Activated T-helper 17 cell treated with anti-CD3 and anti-CD28 coated beads, Interleukin-2, amount 50 U/mL, for 72 hours (primary cell): ENCODE measurements at regions not wholly inside any gene's neighbourhood (a gene's known extent, or its start where the extent isn't known, plus 50 kb on each side); places are given as distances from the start of the nearest gene placed in this dataset.

ENCODE experiments used
- ATAC-seq: fragments of 150-1000 bp; cut with Tn5 transposase; replicated peaks from 2 replicates; pipeline ENCODE4 v1.10.0; 2021; ENCODE audit warnings: mild to moderate bottlenecking, moderate library complexity
- H3K27ac Mint-ChIP-seq: one replicate; pipeline ENCODE4 v1.8.0; 2022; ENCODE audit warnings: mixed read lengths
- H3K27me3 Mint-ChIP-seq: one replicate; pipeline ENCODE4 v1.8.0; 2022; ENCODE audit warnings: mixed read lengths
- H3K36me3 Mint-ChIP-seq: one replicate; pipeline ENCODE4 v1.8.0; 2022; ENCODE audit warnings: low read depth, mild to moderate bottlenecking, mixed read lengths
- H3K4me1 Mint-ChIP-seq: one replicate; pipeline ENCODE4 v1.8.0; 2022; ENCODE audit warnings: mixed read lengths
- H3K4me3 Mint-ChIP-seq: one replicate; pipeline ENCODE4 v1.8.0; 2022; ENCODE audit warnings: mild to moderate bottlenecking, mixed read lengths
- H3K9me3 Mint-ChIP-seq: one replicate; pipeline ENCODE4 v1.8.0; 2022; ENCODE audit warnings: mixed read lengths

DNA sequence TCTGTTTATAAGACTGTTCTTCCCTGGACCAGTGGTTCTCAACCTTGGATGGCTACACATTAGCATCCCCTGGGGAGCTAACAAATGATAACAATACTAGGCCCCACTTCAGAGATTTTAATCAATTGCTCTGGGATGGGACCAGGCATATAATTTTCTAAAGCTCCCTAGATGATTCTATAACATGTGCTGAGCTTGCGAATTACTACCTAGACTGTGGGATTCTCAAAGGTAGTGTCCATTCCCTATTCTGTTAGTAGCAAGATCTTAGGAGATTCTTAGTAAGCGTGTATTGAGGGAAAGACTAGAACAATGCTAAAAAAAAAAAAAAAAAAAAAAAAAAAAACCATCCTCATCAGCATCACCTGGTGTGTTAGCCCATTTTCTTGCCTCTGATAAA, 412.0 kb upstream of the CDH5 start:
- Mint-ChIP-seq H3K27me3 (no peaks in the 10 kb centered on the region), H3K9me3 (no peaks in the 10 kb centered on the region), H3K36me3 (no peaks in the 10 kb centered on the region), H3K4me3 (no peak overlapping the region), H3K27ac (no peak overlapping the region), H3K4me1 (no peaks in the 10 kb centered on the region)
- ATAC-seq = no peak

DNA sequence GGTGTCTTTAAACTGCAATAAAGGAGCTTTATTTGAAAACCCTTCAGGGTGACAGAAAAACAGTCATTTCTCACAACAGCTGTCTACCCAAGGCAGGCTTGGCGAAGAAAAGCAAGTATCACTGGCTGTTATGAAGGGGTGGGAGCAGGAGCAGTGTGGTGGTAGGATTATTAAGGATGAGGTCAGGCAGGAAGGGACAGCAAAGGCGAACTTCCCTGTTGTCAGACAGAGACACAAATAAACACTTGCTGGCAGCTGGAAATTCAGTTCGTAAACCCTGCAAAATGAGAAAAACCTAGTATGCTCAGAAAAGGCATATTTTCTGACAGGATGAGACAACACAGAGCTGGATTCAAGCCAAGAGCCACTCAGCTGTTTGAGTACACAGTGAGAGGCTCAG, 416.3 kb upstream of the CDH5 start:
- no peak for ATAC-seq
- H3K27ac Mint-ChIP-seq = no peak overlapping the region
- H3K4me3 Mint-ChIP-seq = no peak overlapping the region
- H3K36me3 Mint-ChIP-seq = no peaks in the 10 kb centered on the region
- peaks cover 5% of the 10 kb centered on the region for H3K27me3 Mint-ChIP-seq
- H3K9me3 Mint-ChIP-seq = no peaks in the 10 kb centered on the region
- no peaks in the 10 kb centered on the region for H3K4me1 Mint-ChIP-seq

DNA sequence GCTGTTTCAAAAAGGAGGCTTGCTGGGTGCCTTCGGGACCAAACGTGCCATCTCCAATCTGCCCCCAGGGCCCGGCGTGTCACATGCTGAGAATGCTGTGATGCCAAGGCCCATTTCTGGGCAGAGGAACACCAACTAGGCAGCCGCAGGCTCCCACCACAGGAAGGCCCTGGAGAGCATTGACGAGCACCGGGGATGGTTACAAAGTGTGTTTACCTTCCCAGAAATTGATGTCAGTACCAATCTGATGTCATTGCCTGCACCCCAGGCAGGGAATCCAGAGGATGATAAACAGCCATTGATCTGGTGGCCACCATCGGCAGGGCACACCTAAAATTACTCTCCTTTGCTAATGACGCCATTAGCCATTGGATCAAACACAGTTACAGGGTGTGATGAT, 418.1 kb upstream of the CDH5 start:
- peaks cover 4% of the 10 kb centered on the region for H3K9me3 Mint-ChIP-seq
- H3K4me3 Mint-ChIP-seq = no peak overlapping the region
- H3K36me3 Mint-ChIP-seq = no peaks in the 10 kb centered on the region
- H3K27ac Mint-ChIP-seq = no peak overlapping the region
- ATAC-seq = no peak
- peaks cover 5% of the 10 kb centered on the region for H3K27me3 Mint-ChIP-seq
- no peaks in the 10 kb centered on the region for H3K4me1 Mint-ChIP-seq

DNA sequence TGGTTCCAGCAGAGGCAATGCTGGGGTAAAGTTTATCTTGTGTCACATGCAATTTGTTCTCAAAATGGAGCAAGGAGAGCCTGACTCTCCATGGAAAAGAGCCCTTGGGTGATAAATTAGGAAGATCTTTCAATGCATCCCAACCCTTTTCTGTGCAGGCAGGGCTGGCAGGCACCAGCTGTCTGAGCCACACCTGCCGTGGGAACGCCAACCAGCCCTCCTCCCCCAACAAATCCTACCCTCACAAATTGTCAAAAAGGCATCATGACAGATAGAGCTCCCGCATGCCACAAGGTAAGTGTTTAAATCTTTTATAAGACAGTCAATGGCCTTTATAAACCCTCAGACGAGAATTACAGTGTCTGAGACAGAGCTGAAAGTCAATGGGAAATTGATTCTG, 418.5 kb upstream of the CDH5 start:
- no peak for ATAC-seq
- Mint-ChIP-seq H3K27ac (no peak overlapping the region), H3K9me3 (peaks cover 4% of the 10 kb centered on the region), H3K4me1 (no peaks in the 10 kb centered on the region), H3K27me3 (peaks cover 5% of the 10 kb centered on the region), H3K4me3 (no peak overlapping the region), H3K36me3 (no peaks in the 10 kb centered on the region)

DNA sequence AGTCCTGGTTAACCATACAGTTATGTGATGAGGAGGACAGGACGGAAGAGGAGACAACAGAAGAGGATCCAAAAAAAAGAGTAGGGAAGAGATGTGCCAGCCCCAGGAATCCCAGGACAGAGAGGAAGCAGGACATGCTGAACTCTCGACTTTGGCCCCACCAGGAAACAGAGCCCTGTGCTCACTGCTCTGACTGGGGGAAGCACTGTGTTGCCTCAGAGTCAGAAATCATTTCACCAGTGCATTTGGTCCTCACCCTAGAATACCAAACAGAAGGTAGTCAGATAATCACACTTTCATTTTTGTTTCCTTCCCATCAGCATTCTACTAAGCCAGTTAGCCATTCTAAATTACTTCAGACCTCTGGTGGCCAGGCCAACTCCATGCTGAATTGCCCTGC, 421.0 kb upstream of the CDH5 start:
- peaks cover 4% of the 10 kb centered on the region for H3K9me3 Mint-ChIP-seq
- H3K4me3 Mint-ChIP-seq = no peak overlapping the region
- H3K36me3 Mint-ChIP-seq = no peaks in the 10 kb centered on the region
- ATAC-seq = no peak
- peaks cover 5% of the 10 kb centered on the region for H3K27me3 Mint-ChIP-seq
- no peak overlapping the region for H3K27ac Mint-ChIP-seq
- H3K4me1 Mint-ChIP-seq = no peaks in the 10 kb centered on the region

DNA sequence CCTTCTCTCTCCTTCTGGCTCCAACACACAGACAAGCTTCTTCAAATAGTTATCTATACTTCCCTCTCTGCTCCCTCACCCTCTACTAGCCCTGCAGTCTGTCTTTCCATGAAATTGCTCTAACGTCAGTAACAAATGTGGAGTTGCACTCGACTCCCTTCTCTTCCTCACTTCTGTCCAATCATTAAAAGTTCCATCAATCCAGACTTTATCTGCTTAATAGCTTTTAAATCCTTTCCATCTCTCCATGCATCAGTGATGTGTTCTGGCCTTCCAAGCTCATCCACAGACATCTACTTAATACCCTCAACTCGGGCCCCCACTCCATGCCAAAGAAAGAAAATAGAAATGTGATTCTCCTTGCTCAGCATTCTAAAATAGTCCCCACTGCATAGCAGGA, 422.1 kb upstream of the CDH5 start:
- H3K36me3 Mint-ChIP-seq = no peaks in the 10 kb centered on the region
- H3K4me3 Mint-ChIP-seq = no peak overlapping the region
- no peak for ATAC-seq
- peaks cover 4% of the 10 kb centered on the region for H3K9me3 Mint-ChIP-seq
- peaks cover 5% of the 10 kb centered on the region for H3K27me3 Mint-ChIP-seq
- no peak overlapping the region for H3K27ac Mint-ChIP-seq
- no peaks in the 10 kb centered on the region for H3K4me1 Mint-ChIP-seq

DNA sequence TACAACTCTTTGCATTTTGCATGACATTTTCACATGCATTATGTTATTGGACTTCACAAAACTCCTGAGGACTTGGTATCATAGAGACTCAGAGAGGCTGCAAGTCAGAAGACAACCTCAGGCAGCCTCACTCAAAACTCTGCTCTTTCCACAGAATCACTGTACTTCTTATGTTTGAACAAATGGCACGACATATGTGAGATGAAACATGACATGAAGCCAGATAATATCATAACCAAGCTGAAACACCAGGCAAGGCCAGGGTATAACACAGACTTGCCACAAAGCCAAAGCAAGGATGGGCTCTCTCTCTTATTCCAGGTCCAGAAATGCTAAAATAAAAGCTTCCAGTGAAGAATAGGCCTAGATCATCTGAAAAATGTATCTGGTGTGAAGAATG, 425.8 kb upstream of the CDH5 start:
- Mint-ChIP-seq H3K4me3 (no peak overlapping the region), H3K4me1 (no peaks in the 10 kb centered on the region), H3K27me3 (peaks cover 3% of the 10 kb centered on the region), H3K9me3 (peaks cover 10% of the 10 kb centered on the region), H3K27ac (no peak overlapping the region), H3K36me3 (no peaks in the 10 kb centered on the region)
- no peak for ATAC-seq

DNA sequence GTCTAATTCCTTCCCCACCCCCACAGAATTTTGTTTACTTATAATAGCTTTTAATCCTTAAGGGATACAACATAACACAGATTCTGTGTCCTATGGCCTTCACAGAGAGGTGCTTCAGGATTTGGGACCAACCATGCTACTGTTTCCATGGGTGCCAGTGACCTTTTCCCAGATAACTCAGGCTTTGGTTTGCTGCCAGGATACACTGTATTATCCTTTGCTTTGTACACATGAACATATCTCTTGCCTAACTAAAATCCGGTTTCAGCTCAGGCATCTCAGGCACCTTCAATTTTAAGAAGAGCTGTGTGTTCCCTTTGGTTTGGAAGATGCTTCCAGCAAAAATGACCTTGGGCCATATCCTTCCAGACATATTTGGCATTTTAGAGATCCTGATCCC, 428.4 kb upstream of the CDH5 start:
- Mint-ChIP-seq H3K36me3 (no peaks in the 10 kb centered on the region), H3K4me3 (no peak overlapping the region), H3K4me1 (no peaks in the 10 kb centered on the region), H3K27me3 (peaks cover 3% of the 10 kb centered on the region), H3K27ac (no peak overlapping the region), H3K9me3 (peaks cover 9% of the 10 kb centered on the region)
- no peak for ATAC-seq

DNA sequence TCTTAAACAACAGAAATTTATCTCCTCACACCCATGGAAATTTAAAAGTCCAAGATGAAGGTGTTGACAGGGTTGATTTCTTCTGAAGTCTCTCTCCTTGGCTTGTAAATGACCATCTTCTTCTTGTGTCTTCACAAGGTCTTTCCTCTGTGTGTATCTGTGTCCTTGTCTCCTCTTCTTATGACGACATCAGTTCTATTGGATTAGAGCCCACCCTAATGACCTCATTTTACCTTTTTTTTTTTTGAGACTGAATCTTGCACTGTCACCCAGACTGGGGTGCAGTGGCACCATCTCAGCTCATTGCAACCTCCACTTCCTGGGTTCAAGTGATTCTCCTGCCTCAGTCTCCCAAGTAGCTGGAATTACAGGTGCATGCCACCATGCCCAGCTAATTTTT, 429.0 kb upstream of the CDH5 start:
- Mint-ChIP-seq H3K4me3 (no peak overlapping the region), H3K4me1 (no peaks in the 10 kb centered on the region), H3K9me3 (peaks cover 9% of the 10 kb centered on the region), H3K27ac (no peak overlapping the region), H3K36me3 (no peaks in the 10 kb centered on the region), H3K27me3 (peaks cover 3% of the 10 kb centered on the region)
- ATAC-seq = no peak

DNA sequence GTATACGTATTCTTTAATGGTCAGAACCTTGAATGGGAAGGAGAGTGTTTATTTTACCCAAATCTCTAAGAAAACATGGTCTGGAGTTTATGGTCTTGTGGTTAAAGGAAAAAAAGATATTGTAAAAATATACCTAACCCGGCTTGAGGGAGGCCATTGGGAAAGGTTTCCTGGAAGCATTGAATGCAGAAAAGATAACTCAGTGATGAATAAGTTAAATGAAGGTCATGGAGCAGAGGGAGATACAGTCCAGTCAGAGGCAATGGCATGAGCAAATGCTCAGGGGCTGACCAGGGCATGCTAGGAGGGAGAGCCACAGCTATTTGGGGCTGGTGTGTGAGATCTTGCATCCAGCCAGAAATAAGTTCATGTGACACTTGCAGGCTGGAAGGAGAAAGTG, 430.4 kb upstream of the CDH5 start:
- H3K4me3 Mint-ChIP-seq = no peak overlapping the region

DNA sequence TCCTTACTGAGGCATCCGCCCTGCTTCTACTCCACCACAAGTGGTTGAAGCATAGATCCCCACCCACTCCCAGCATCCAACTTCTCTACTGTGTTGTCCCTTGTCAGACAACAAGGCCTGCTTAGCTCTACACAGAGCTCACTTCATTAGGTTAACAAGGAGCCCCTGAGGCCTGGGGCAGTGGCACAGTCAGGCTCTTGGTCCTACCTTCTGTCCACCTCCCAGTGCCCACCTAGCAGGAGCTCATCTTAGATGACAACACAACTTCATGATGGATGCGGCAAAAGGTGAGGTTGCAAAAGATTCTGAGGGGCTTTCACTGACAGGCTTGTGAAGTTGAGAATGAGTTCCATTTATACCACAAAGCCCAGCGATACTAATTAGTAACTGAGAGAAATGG, 432.0 kb upstream of the CDH5 start:
- ATAC-seq = no peak
- Mint-ChIP-seq H3K4me3 (no peak overlapping the region), H3K4me1 (no peaks in the 10 kb centered on the region), H3K36me3 (no peaks in the 10 kb centered on the region), H3K9me3 (peaks cover 11% of the 10 kb centered on the region), H3K27ac (no peak overlapping the region), H3K27me3 (peaks cover 3% of the 10 kb centered on the region)

More for the DNA sequence above, 430.4 kb upstream of the CDH5 start:
- H3K4me1 Mint-ChIP-seq = no peaks in the 10 kb centered on the region
- ATAC-seq = no peak
- H3K36me3 Mint-ChIP-seq = no peaks in the 10 kb centered on the region
- peaks cover 9% of the 10 kb centered on the region for H3K9me3 Mint-ChIP-seq
- peaks cover 3% of the 10 kb centered on the region for H3K27me3 Mint-ChIP-seq
- H3K27ac Mint-ChIP-seq = no peak overlapping the region

DNA sequence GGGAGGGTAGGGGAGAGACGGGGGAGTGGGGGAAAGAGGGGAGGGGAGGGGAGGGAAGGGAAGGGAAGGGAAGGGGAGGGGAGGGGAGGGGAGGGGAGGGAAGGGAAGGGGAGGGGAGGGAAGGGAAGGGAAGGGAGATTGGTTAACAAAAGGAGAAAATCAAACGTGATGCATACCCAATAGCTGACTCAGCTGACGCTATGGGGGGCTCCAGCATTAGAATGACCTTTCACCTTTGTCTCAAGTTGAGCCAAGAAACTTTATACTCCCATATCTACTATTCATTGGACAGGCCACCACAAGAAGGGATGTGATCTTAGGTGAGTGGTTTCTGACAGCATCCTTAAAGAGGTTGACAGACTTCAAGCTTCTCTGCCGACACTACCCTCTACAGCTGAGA, 432.8 kb upstream of the CDH5 start:
- Mint-ChIP-seq H3K4me3 (no peak overlapping the region), H3K27me3 (no peaks in the 10 kb centered on the region), H3K36me3 (no peaks in the 10 kb centered on the region), H3K4me1 (no peaks in the 10 kb centered on the region), H3K9me3 (peaks cover 8% of the 10 kb centered on the region), H3K27ac (no peak overlapping the region)
- ATAC-seq = no peak

DNA sequence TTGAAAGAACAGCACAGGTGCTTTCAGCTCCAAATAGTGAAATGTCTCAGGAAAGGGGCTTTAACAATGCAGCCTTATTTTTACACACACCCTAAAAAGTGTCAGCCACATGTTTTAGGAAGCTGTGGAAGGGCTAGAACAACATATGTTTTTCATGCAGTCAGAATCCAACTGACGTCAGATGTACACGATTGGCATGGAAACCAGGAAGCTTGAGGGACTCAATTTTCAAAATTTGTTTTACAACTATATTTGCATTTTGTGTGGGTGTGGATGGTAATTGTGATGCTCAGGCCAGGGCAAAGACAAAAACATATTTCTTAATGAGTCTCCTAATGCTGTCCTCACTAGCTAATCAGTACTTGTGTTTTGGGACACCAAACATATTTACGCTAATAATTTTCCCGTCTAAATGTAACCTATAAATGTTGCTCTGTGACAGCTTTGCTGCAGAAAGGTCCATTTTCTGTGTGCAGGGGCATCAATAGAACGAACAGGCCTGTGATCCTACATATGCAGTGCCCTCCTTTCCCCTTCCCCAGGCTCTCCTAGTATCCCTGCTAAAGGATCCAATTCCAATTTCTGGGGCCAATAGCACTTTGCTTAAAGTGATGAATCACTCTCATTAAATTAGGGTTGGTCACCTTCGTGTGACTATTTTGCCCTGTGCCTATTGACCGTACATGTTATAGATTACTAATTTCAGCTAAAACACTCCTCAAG, 434.0 kb upstream of the CDH5 start:
- Mint-ChIP-seq H3K27me3 (no peaks in the 10 kb centered on the region), H3K4me3 (no peak overlapping the region), H3K4me1 (no peaks in the 10 kb centered on the region), H3K36me3 (no peaks in the 10 kb centered on the region), H3K27ac (no peak overlapping the region), H3K9me3 (peaks cover 14% of the 10 kb centered on the region)
- ATAC-seq = no peak

DNA sequence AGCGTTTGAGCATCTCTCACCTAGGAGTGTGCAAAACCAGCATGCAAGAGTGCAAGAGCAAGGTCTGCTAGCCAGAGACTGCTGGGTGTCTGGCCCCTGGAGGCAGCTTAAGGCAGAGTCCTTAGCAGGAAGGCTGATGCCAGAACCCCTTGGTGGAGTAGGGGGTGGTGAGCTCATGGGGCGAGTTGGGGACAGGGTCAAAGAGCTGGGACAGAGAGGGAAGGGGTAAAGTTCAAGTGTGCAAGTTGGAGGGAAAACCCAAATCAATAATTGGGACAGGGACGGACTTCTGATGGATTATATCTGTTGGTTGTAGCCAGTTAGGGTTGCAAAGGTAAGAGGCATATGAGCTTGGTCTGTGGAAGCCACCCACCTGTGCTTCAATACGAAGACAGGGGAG, 443.6 kb upstream of the CDH5 start:
- ATAC-seq = no peak
- Mint-ChIP-seq H3K36me3 (no peaks in the 10 kb centered on the region), H3K9me3 (peaks cover 3% of the 10 kb centered on the region), H3K27ac (no peak overlapping the region), H3K4me3 (no peak overlapping the region), H3K4me1 (no peaks in the 10 kb centered on the region), H3K27me3 (peaks cover 4% of the 10 kb centered on the region)

DNA sequence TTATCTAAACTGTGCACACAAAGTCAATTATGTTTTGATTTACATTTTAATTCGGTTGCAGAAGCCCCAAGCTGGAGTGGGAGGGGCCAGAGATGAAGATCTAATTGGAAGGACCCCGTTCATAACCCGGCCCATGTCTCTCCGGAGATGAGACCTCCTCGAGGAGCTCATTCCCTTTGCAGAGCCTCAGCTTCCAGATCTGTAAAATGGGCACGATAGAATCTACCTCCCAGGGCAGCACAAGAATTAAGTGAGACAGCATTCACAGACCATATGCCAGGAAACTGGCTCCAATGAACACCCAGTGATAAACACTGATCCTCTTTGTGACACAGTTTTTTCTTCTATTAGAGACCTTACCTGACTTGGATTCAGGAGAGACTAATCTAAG, 446.5 kb upstream of the CDH5 start:
- no peaks in the 10 kb centered on the region for H3K36me3 Mint-ChIP-seq
- peaks cover 11% of the 10 kb centered on the region for H3K9me3 Mint-ChIP-seq
- H3K27ac Mint-ChIP-seq = no peak overlapping the region
- H3K27me3 Mint-ChIP-seq = peaks cover 8% of the 10 kb centered on the region
- ATAC-seq = no peak
- H3K4me3 Mint-ChIP-seq = no peak overlapping the region
- H3K4me1 Mint-ChIP-seq = no peaks in the 10 kb centered on the region
